ENCODE measurements at regions not wholly inside any gene's neighbourhood (a gene's known extent, or its start where the extent isn't known, plus 50 kb on each side); places are given as distances from the start of the nearest gene placed in this dataset.

- TF ChIP-seq CTCF (IDR thresholded peaks at IDR 0.05 in 8 of 11, conservative IDR thresholded peaks at IDR 0.05 in 3 of 11) (no peak), POLR2A (IDR thresholded peaks at IDR 0.05) (no peak)
Measured at GRCh38 chr2:15770606-15771005, 169.7 kb upstream of the MYCN start.

All from spleen (tissue), 7 donors.